Cardiac muscle cell (in vitro differentiated cells and primary cell): ENCODE measurements at regions not wholly inside any gene's neighbourhood (a gene's known extent, or its start where the extent isn't known, plus 50 kb on each side); places are given as distances from the start of the nearest gene placed in this dataset.

Experiments
- DNase-seq, 2 donors: peaks; one replicate each; pipeline versions ENCODE4 v3.0.0 to v3.0.0-alpha.2; 2010 to 2017; ENCODE audit warnings: low read depth in 1 of 2, low spot score in 1 of 2
- H3K27ac ChIP-seq: fragments of 200-600 bp; sonication (generic); 2 replicates; pipeline ENCODE4 v1.5.1; 2016
- H3K27me3 ChIP-seq: fragments of 200-600 bp; sonication (generic); 2 replicates; pipeline ENCODE4 v1.6.0; 2016; ENCODE audit warnings: control low read depth
- H3K36me3 ChIP-seq: fragments of 200-600 bp; sonication (generic); 2 replicates; pipeline ENCODE4 v1.5.1; 2016; ENCODE audit warnings: control low read depth
- H3K4me1 ChIP-seq: fragments of 200-600 bp; sonication (generic); 2 replicates; pipeline ENCODE4 v1.8.1; 2017; ENCODE audit warnings: low read depth, mild to moderate bottlenecking, mixed run types
- H3K4me3 ChIP-seq: fragments of 200-600 bp; sonication (generic); 2 replicates; pipeline ENCODE4 v1.5.1; 2016; ENCODE audit warnings: mild to moderate bottlenecking
- H3K9me3 ChIP-seq: fragments of 200-600 bp; sonication (generic); 2 replicates; pipeline ENCODE4 v1.5.1; 2017; ENCODE audit warnings: low read depth, mild to moderate bottlenecking, control low read depth
- TF ChIP-seq, protein P1 (sequence below): IDR thresholded peaks from 2 replicates; pipeline ENCODE4 v1.5.1; 2012; ENCODE audit warnings: low read depth, mild to moderate bottlenecking, low read length

DNA sequence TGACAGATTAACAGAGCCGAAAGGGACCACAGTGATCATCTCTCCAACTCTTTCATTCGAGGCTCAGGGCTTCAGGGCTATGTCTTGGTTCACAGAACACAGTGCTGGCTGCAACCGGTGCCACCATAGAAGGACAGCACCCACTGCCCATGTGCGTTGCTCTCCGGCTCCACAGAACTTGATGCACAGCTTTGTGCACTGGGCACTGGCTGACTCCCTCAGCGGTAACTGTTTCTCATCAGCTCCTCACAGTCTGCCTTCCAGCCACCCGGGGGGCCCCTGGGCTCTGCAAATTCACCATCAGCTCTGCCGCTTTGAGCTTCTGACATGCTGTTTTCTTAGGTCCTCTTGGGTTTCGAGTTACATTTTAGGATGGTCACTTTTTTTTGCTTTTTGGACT is 124.3 kb upstream of the RAB12 start:
- TF ChIP-seq, protein P1, sequence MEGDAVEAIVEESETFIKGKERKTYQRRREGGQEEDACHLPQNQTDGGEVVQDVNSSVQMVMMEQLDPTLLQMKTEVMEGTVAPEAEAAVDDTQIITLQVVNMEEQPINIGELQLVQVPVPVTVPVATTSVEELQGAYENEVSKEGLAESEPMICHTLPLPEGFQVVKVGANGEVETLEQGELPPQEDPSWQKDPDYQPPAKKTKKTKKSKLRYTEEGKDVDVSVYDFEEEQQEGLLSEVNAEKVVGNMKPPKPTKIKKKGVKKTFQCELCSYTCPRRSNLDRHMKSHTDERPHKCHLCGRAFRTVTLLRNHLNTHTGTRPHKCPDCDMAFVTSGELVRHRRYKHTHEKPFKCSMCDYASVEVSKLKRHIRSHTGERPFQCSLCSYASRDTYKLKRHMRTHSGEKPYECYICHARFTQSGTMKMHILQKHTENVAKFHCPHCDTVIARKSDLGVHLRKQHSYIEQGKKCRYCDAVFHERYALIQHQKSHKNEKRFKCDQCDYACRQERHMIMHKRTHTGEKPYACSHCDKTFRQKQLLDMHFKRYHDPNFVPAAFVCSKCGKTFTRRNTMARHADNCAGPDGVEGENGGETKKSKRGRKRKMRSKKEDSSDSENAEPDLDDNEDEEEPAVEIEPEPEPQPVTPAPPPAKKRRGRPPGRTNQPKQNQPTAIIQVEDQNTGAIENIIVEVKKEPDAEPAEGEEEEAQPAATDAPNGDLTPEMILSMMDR, result no peak
- no peak for DNase-seq
- Histone ChIP-seq H3K27ac (no peak overlapping the region), H3K4me3 (no peak overlapping the region), H3K27me3 (no peaks in the 10 kb centered on the region), H3K9me3 (no peaks in the 10 kb centered on the region), H3K36me3 (no peaks in the 10 kb centered on the region), H3K4me1 (no peaks in the 10 kb centered on the region)

DNA sequence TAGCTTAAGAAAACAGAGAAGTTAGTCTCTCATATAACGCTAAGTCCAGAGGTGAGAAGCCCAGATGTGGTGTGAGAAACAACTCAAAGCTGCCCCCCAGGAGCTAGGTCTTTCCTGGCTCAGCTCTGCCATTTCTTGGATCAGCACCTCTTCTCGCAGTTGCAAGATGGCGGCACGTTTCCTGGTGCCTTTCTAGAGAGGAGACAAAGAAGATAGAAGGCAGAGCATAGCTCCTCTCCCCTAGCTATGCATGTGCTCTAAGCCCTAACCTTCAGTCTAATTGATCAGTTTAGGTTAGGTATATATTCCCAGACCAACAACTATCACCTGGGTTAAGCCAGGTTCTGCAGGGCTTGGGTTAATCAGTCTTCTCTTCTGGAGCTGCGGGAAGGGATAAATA is 119.5 kb upstream of the RAB12 start:
- Histone ChIP-seq H3K4me3 (no peak overlapping the region), H3K9me3 (no peaks in the 10 kb centered on the region), H3K27ac (no peak overlapping the region), H3K27me3 (no peaks in the 10 kb centered on the region), H3K36me3 (no peaks in the 10 kb centered on the region), H3K4me1 (no peaks in the 10 kb centered on the region)
- TF ChIP-seq, protein P1, result no peak
- no peak for DNase-seq

DNA sequence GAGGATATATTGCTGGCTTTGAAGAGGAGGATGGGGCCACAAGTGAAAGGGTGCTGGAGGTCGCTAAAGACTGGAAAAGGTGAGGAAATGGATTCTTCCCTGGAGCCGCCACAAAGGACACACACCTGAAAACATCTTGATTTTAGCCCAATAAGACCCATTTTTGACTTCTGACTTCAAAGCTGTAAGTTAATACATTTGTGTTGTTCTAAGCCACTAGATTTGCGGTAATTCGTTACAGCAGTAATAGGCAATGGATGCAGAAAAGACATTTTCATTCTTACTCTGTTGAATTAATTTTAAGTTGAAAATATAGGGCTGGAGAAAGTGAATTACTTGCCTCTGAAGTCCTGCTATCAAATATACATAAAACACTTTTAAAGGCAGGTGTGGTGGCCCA is 117.7 kb upstream of the RAB12 start:
- Histone ChIP-seq H3K27me3 (no peaks in the 10 kb centered on the region), H3K36me3 (no peaks in the 10 kb centered on the region), H3K27ac (no peak overlapping the region), H3K4me1 (no peaks in the 10 kb centered on the region), H3K9me3 (no peaks in the 10 kb centered on the region), H3K4me3 (no peak overlapping the region)
- TF ChIP-seq, protein P1, result no peak
- DNase-seq, result no peak

- Histone ChIP-seq H3K27ac (no peak overlapping the region), H3K27me3 (no peaks in the 10 kb centered on the region), H3K4me1 (no peaks in the 10 kb centered on the region), H3K4me3 (no peak overlapping the region), H3K9me3 (no peaks in the 10 kb centered on the region), H3K36me3 (no peaks in the 10 kb centered on the region)
- TF ChIP-seq, protein P1, result no peak
- no peak for DNase-seq
These were observed 116.1 kb upstream of the RAB12 start for GRCh38 chr18:8493141-8493540.

GRCh38 chr18:8496186-8496585 is 113.1 kb upstream of the RAB12 start:
- H3K4me1 ChIP-seq, result no peaks in the 10 kb centered on the region
- H3K36me3 ChIP-seq, result no peaks in the 10 kb centered on the region
- TF ChIP-seq, protein P1, result no peak
- H3K4me3 ChIP-seq, result no peak overlapping the region
- DNase-seq, result peak in 1 of 2 donors; percentile 13
- no peak overlapping the region for H3K27ac ChIP-seq
- H3K27me3 ChIP-seq, result no peaks in the 10 kb centered on the region
- H3K9me3 ChIP-seq, result no peaks in the 10 kb centered on the region

- H3K4me3 ChIP-seq, result no peak overlapping the region
- H3K9me3 ChIP-seq, result no peaks in the 10 kb centered on the region
- H3K27ac ChIP-seq, result no peak overlapping the region
- no peak for DNase-seq
- no peaks in the 10 kb centered on the region for H3K36me3 ChIP-seq
- TF ChIP-seq, protein P1, result no peak
- H3K27me3 ChIP-seq, result no peaks in the 10 kb centered on the region
- no peaks in the 10 kb centered on the region for H3K4me1 ChIP-seq
These were observed 110.3 kb upstream of the RAB12 start for GRCh38 chr18:8498905-8499304.
